HepG2 (cell line): ENCODE measurements at regions not wholly inside any gene's neighbourhood (a gene's known extent, or its start where the extent isn't known, plus 50 kb on each side); places are given as distances from the start of the nearest gene placed in this dataset.

Experiments used
- ATAC-seq: fragments of 200-7000 bp; cut with Tn5 transposase; 3 replicates; pipeline ENCODE4 v1.9.1; 2020; ENCODE audit warnings: mild to moderate bottlenecking, moderate library complexity
- BruUV-seq: library from RNA; stranded (reverse); fragments of 400-500 nt; replicated peaks from 2 replicates; lab custom pipeline; 2021; lab: Mats Ljungman, UMichigan
- CTCF ChIA-PET: fragments of 300-600 bp; formaldehyde crosslinking; extraction: SDS; loops from one replicate; lab custom pipeline; 2021; ENCODE audit warnings: low total read pairs, inconsistent platforms, low intra/inter-chr PET ratio; lab: Yijun Ruan, JAX
- POLR2A ChIA-PET: fragments of 350-600 bp; sonication (Branson Sonifier 250); formaldehyde crosslinking; loops from one replicate; lab custom pipeline; 2020; ENCODE audit warnings: antibody characterized with exemption, inconsistent platforms; lab: Yijun Ruan, JAX
- DNase-seq: peaks from one replicate; pipeline ENCODE4 v3.0.0-alpha.2; 2015; ENCODE audit warnings: low spot score
- FAIRE-seq: peaks from 3 replicates; lab custom pipeline; 2011; peaks lifted over from hg19 to GRCh38; lab: Jason Lieb, UNC
- H2AFZ ChIP-seq: one replicate; pipeline ENCODE4 v1.6.1; 2011; ENCODE audit warnings: low read length, inconsistent platforms
- H3K27ac ChIP-seq: fragments of 300-600 bp; 3 replicates; pipeline ENCODE4 v1.8.0; 2011; ENCODE audit warnings: mixed run types, mild to moderate bottlenecking, mixed read lengths, low read length, inconsistent platforms; ENCODE audit not compliant: insufficient read depth; ENCODE audit errors: extremely low read length
- H3K27me3 ChIP-seq, 2 experiments: fragments of 200-600 bp in 1 of 2; 2 replicates in 1 of 2; 3 replicates in 1 of 2; pipeline versions ENCODE4 v1.6.0 to v1.8.0; 2011; ENCODE audit warnings: low read length in 2 of 2, mild to moderate bottlenecking in 2 of 2, moderate library complexity in 2 of 2, inconsistent platforms in 1 of 2; ENCODE audit not compliant: insufficient read depth in 2 of 2, control insufficient read depth in 1 of 2
- H3K36me3 ChIP-seq, 2 experiments: fragments of 200-600 bp in 1 of 2; replicated peaks in 1 of 2; 2 replicates in 1 of 2; 3 replicates in 1 of 2; pipeline versions ENCODE4 v1.5.1 to v1.8.0; 2011; ENCODE audit warnings: low read length in 2 of 2, inconsistent platforms in 1 of 2; ENCODE audit not compliant: insufficient read depth in 2 of 2, control insufficient read depth in 1 of 2
- H3K4me1 ChIP-seq: 2 replicates; pipeline ENCODE4 v1.5.1; 2012; ENCODE audit warnings: low read length, inconsistent platforms; ENCODE audit not compliant: insufficient read depth
- H3K4me2 ChIP-seq: 2 replicates; pipeline ENCODE4 v1.6.0; 2011; ENCODE audit warnings: low read depth, low read length, inconsistent platforms
- H3K4me3 ChIP-seq, 3 experiments: fragments of 200-600 bp in 1 of 3; sonication (generic), shearing (Covaris generic) in 1 of 3; replicated peaks in 1 of 3; 2 replicates each; pipeline ENCODE4 v1.5.1; 2011 to 2016; ENCODE audit warnings: low read length in 3 of 3, inconsistent platforms in 2 of 3, low read depth in 2 of 3, mild to moderate bottlenecking in 2 of 3, control low read depth in 1 of 3, mixed read lengths in 1 of 3; ENCODE audit not compliant: insufficient read depth in 1 of 3
- H3K79me2 ChIP-seq: one replicate; pipeline ENCODE4 v1.6.1; 2011; ENCODE audit warnings: low read length, inconsistent platforms; ENCODE audit not compliant: insufficient read depth
- H3K9ac ChIP-seq: 2 replicates; pipeline ENCODE4 v1.6.0; 2011; ENCODE audit warnings: mild to moderate bottlenecking, low read depth, low read length, inconsistent platforms; ENCODE audit not compliant: insufficient read depth
- H3K9me3 ChIP-seq: 2 replicates; pipeline ENCODE4 v1.5.1; 2012; ENCODE audit warnings: mild to moderate bottlenecking, low read length
- H4K20me1 ChIP-seq: 2 replicates; pipeline ENCODE4 v1.6.0; 2011; ENCODE audit warnings: inconsistent platforms, mild to moderate bottlenecking, low read length, moderate library complexity; ENCODE audit not compliant: insufficient read depth
- CHD2 ChIP-seq: IDR thresholded peaks from 2 replicates; pipeline ENCODE4 v1.6.1; 2011; ENCODE audit warnings: low read depth, low read length, improper control_type of control experiment
- HOXD1 ChIP-seq: sonication (generic); formaldehyde crosslinking; IDR thresholded peaks from 2 replicates; pipeline ENCODE4 v1.5.0; 2020; ENCODE audit warnings: missing genetic modification reagents
- NR2C2 ChIP-seq: sonication (generic); formaldehyde crosslinking; IDR thresholded peaks from 2 replicates; pipeline ENCODE4 v1.4.0; 2020; ENCODE audit warnings: missing genetic modification reagents, mild to moderate bottlenecking, moderate library complexity, borderline replicate concordance
- PITX1 ChIP-seq: sonication (generic); formaldehyde crosslinking; IDR thresholded peaks from 2 replicates; pipeline ENCODE4 v1.5.1; 2020; ENCODE audit warnings: mild to moderate bottlenecking, missing genetic modification reagents
- STAG1 ChIP-seq: sonication (generic); formaldehyde crosslinking; IDR thresholded peaks from 2 replicates; pipeline ENCODE4 v1.4.0; 2020; ENCODE audit warnings: missing genetic modification reagents
- ZNF101 ChIP-seq: sonication (generic); formaldehyde crosslinking; IDR thresholded peaks from 2 replicates; pipeline ENCODE4 v1.4.0; 2020; ENCODE audit warnings: mild to moderate bottlenecking, low read depth, missing genetic modification reagents, borderline replicate concordance
- ZNF543 ChIP-seq: sonication (generic); formaldehyde crosslinking; IDR thresholded peaks from 2 replicates; pipeline ENCODE4 v1.4.0; 2020; ENCODE audit warnings: mild to moderate bottlenecking, missing genetic modification reagents
- ZNF678 ChIP-seq: sonication (generic); formaldehyde crosslinking; IDR thresholded peaks from 2 replicates; pipeline ENCODE4 v1.4.0; 2020; ENCODE audit warnings: mild to moderate bottlenecking, missing genetic modification reagents
- WGBS: methylation state at CpG from one replicate; pipeline ENCODE4 v1.1.6; 2017; ENCODE audit warnings: low lambda C conversion rate; 5-methylcytosine and 5-hydroxymethylcytosine counted together
- in situ Hi-C: cut with HindIII; loops from 2 replicates; pipeline ENCODE4 v1.10.0; 2017; ENCODE audit warnings: low pct_unique_long_range_greater_than_20kb; ENCODE audit not compliant: extremely low pct_ligation_motif_present
- intact Hi-C: fragments of 100-400 bp; cut with micrococcal nuclease; formaldehyde crosslinking; loops from one replicate; pipeline ENCODE4 v1.10.0; 2022; ENCODE audit not compliant: unreplicated experiment

DNA sequence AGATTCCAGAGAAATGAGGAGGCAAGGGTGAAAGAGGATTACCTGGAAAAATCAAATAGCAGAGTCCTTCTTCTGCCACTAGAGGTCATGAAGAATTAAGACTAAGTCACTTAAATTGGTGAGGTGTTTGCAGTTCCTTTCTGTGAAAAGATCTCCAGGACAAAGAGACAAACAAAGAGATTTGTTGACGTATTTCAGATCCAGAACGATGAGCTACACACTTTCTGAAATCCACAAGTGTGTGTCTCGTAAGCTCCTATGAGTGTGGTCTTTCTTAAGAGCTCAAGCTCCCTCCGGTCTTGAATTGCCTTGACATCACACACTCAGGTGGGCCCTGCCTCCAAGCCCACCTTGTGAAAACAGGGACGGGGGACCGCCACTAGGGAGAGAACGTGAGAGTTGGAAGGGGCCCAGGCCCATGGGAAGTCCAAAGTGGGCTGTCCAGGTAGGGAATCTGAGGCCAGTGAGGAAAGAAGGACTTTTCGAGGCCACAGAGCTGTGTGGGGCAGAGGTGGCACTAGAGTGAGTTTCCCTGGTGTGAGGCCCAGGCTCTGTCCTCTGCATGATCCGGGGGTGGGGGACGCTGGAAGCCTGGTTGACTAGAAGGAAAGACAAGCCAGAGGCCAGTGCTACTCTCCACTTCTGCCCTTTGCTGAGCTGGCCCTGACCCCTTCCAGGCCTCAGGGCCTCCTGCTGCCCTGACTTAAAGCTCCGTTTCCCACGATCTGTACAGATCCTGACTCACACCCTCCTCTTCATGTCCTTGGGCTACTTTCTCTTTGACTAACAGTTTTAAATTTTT lies 168.1 kb upstream of the NCK2 start (continued):
- TF ChIP-seq STAG1 (CRISPR knock-in tag) (peak; percentile 84), ZNF543 (no peak), NR2C2 (CRISPR knock-in tag) (no peak)

DNA sequence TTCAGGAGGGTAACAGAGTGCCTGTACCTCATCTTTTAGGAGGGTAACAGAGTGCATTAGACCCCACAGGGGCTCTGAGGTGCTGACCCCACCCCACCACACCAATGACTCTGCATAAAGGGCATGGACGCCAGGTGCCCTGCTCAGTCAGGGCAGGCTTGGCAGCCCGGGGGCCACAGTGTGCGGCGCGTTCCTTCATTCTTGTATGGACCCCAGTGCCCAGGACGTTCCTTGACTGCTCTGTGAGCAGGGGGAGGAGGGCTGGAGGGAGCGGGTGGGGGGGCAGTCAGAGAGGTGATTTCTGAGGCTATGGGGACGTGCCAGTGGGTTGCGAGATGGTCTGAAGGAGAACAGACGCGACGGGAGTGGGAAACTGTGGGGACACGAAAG lies 168.7 kb upstream of the NCK2 start:
- POLR2A ChIA-PET: no interaction called here
- BruUV-seq: no TSS peak
- Histone ChIP-seq H3K9ac (no peak overlapping the region), H3K4me2 (peak overlapping the region; percentile 23), H3K4me3 (0 out of 6 replicates have a peak overlapping the region, but pooled peaks of 1 of the 3 experiments have one; percentile 21), H3K4me1 (peaks cover 13% of the 10 kb centered on the region), H3K9me3 (no peaks in the 10 kb centered on the region), H3K27ac (no peak overlapping the region), H3K27me3 (peaks cover 2 to 28% of the 10 kb centered on the region in 2 experiments; a peak in 4 of 5 replicates), H2AFZ (no peak overlapping the region), H3K36me3 (no peaks in the 10 kb centered on the region), H4K20me1 (no peaks in the 10 kb centered on the region), H3K79me2 (no peaks in the 10 kb centered on the region)
- TF ChIP-seq PITX1 (CRISPR knock-in tag): no peak
- no peak for TF ChIP-seq CHD2
- no peak for TF ChIP-seq HOXD1 (CRISPR knock-in tag)
- TF ChIP-seq ZNF101 (CRISPR knock-in tag): no peak
- TF ChIP-seq ZNF678 (CRISPR knock-in tag): no peak
- CTCF ChIA-PET: no interaction called here
- ATAC-seq (peak; percentile 52), DNase-seq (no peak), FAIRE-seq (no peak)
- in situ Hi-C loops: loop anchor here (5.0 kb wide), 1 partner anchor 311 kb away; no protein-coding TSS in a partner anchor
- intact Hi-C loops: loop anchor here (1.0 kb wide), 2 partner anchors 312 to 393 kb away; no protein-coding TSS in a partner anchor
- WGBS: 3% methylated on average over 13 of the region's 13 CpGs
